ENCODE measurements at regions not wholly inside any gene's neighbourhood (a gene's known extent, or its start where the extent isn't known, plus 50 kb on each side); places are given as distances from the start of the nearest gene placed in this dataset.
A peak's percentile ranks its signal among the peaks of the same experiment; 100 is the strongest.

- no peak for TF ChIP-seq CTCF (conservative IDR thresholded peaks at IDR 0.05)
- peak overlapping the region; percentile 84 for H3K27ac ChIP-seq
Measured at GRCh38 chr14:100400115-100400514, 77.0 kb downstream of the SLC25A47 start.

DNA sequence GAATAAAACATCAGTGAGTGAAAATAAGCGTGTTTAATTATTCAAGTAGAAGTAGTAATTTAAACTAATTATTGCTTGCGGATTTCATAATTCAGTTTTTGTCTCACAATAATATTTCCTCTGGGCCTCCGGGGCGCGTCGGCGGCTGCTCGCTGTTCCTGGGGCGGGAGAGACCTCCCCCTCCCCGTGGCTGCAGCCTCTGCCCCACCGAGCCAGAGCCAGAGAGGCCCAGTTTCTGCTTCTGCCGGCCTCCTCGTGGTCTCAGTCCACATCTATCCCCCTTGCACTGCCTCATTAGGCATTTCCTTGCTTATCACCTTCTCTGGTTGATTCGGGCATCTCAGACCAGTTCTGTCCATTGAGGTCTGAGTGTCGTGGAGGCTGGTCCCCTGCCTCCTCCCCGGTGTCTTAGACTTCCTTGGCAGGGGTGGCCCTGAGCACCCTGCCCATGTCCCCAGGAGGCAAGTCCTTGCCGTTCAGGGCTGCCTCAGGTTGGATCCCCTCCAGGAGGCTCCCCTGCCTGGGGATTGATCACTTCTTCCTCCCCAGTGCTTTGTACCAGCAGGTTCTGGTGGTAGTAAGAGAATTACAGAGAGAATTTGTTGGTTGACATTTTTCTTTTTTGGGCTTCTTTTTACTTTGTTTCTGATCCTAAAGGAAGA, 78.0 kb downstream of the SLC25A47 start:
- peak overlapping the region; percentile 84; the same call in 1 of the 2 replicates for H3K27ac ChIP-seq
- TF ChIP-seq CTCF (conservative IDR thresholded peaks at IDR 0.05) = no peak

DNA sequence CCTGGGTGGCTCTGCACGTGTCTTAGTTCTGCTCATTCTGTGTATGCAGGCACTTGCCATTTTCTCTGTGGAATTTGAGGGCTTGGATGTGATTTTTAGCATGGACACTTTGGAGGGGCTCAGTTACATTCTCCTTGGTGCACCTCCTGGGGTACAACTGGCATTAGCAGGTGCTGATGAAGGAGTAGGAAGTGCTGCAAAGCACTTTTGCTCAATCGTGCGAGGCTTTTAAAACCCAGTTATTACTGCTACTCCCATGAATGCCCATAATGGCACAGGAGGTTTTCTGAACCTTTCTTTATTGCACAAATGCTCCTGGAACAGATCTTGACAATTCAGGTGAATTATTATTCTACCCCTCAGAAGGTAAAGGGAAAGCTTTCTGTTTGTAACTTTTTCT, 78.7 kb downstream of the SLC25A47 start:
- TF ChIP-seq CTCF (conservative IDR thresholded peaks at IDR 0.05) = no peak
- no peak overlapping the region for H3K27ac ChIP-seq

- no peak overlapping the region for H3K27ac ChIP-seq
- TF ChIP-seq CTCF (conservative IDR thresholded peaks at IDR 0.05) = no peak
Measured at GRCh38 chr14:100402631-100403030, 79.5 kb downstream of the SLC25A47 start.

- TF ChIP-seq CTCF (conservative IDR thresholded peaks at IDR 0.05) = no peak
- H3K27ac ChIP-seq = no peak overlapping the region
Measured at GRCh38 chr14:100403105-100403504, 80.0 kb downstream of the SLC25A47 start.

GRCh38 chr14:100403802-100404365, 80.7 kb downstream of the SLC25A47 start:
- H3K27ac ChIP-seq = no peak overlapping the region
- no peak for TF ChIP-seq CTCF (conservative IDR thresholded peaks at IDR 0.05)

- H3K27ac ChIP-seq = no peak overlapping the region
- no peak for TF ChIP-seq CTCF (conservative IDR thresholded peaks at IDR 0.05)
Measured at GRCh38 chr14:100404419-100404818, 81.3 kb downstream of the SLC25A47 start.
